ENCODE measurements at regions not wholly inside any gene's neighbourhood (a gene's known extent, or its start where the extent isn't known, plus 50 kb on each side); places are given as distances from the start of the nearest gene placed in this dataset.

DNA sequence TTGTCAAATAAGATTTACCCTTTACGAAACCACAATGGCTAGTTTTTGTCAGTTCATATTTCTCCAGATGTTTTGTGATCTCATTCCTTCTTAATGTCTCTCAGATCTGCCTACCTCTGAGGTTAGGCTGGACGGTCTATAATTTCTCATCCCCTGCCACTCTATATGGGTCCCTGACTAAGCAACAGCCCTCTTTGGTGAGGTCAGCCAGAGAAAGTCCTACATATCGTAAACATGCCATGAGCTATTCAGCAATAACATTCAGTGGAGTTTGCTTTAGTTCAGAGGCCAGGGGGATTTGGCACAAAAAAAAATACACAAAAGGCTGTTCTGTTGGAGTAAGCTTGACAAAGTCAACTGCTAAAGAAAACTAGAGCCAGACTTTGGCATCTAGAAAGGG, 192.1 kb upstream of the NCKAP5 start:
- Mint-ChIP-seq H3K27ac (ENCODE audit: unreplicated experiment) (no peak overlapping the region), H3K36me3 (ENCODE audit: insufficient read depth, unreplicated experiment) (no peaks in the 10 kb centered on the region), H3K4me3 (ENCODE audit: low read depth, unreplicated experiment) (no peak overlapping the region), H3K4me1 (ENCODE audit: low read depth, unreplicated experiment) (no peaks in the 10 kb centered on the region), H3K9me3 (ENCODE audit: low read depth, unreplicated experiment) (peaks cover 3% of the 10 kb centered on the region), H3K27me3 (ENCODE audit: unreplicated experiment) (no peaks in the 10 kb centered on the region)
- no peak for DNase-seq
- BruUV-seq (replicated peaks) = no TSS peak
- TF ChIP-seq, protein P1, sequence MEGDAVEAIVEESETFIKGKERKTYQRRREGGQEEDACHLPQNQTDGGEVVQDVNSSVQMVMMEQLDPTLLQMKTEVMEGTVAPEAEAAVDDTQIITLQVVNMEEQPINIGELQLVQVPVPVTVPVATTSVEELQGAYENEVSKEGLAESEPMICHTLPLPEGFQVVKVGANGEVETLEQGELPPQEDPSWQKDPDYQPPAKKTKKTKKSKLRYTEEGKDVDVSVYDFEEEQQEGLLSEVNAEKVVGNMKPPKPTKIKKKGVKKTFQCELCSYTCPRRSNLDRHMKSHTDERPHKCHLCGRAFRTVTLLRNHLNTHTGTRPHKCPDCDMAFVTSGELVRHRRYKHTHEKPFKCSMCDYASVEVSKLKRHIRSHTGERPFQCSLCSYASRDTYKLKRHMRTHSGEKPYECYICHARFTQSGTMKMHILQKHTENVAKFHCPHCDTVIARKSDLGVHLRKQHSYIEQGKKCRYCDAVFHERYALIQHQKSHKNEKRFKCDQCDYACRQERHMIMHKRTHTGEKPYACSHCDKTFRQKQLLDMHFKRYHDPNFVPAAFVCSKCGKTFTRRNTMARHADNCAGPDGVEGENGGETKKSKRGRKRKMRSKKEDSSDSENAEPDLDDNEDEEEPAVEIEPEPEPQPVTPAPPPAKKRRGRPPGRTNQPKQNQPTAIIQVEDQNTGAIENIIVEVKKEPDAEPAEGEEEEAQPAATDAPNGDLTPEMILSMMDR (IDR thresholded peaks at IDR 0.05; ENCODE audit: unreplicated experiment) = no peak
- CTCF ChIA-PET = no interaction called here
- intact Hi-C loops (cut with micrococcal nuclease; ENCODE audit: unreplicated experiment) = no loop called here

DNA sequence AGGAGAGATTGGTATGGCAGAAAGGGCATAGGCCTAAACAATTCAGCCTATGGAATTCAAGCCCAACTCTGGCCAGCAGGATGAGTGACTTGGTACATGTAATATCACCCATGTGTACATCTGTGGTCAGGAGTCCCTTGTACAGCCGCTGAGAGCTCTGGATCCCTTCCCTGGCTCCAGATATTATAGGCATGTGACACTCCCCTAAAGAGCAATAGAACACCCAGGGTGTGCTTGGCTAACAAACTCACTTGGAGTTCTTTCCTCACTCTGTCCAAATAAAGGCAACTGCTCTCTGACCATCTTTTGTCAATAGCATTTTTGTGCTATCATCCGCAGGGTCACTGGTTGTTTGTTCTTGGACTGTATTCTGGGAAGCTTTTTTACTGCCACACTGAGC, 197.4 kb upstream of the NCKAP5 start:
- TF ChIP-seq, protein P1 (IDR thresholded peaks at IDR 0.05; ENCODE audit: unreplicated experiment) = no peak
- Mint-ChIP-seq H3K27me3 (ENCODE audit: unreplicated experiment) (peaks cover 35% of the 10 kb centered on the region), H3K27ac (ENCODE audit: unreplicated experiment) (no peak overlapping the region), H3K4me1 (ENCODE audit: low read depth, unreplicated experiment) (no peaks in the 10 kb centered on the region), H3K36me3 (ENCODE audit: insufficient read depth, unreplicated experiment) (no peaks in the 10 kb centered on the region), H3K9me3 (ENCODE audit: low read depth, unreplicated experiment) (no peaks in the 10 kb centered on the region), H3K4me3 (ENCODE audit: low read depth, unreplicated experiment) (no peak overlapping the region)
- intact Hi-C loops (cut with micrococcal nuclease; ENCODE audit: unreplicated experiment) = no loop called here
- CTCF ChIA-PET = interaction anchor here (0.6 kb wide), 1 partner anchor 79 kb away, joined by 3 read pairs; no protein-coding TSS in a partner anchor
- no peak for DNase-seq
- BruUV-seq (replicated peaks) = no TSS peak

DNA sequence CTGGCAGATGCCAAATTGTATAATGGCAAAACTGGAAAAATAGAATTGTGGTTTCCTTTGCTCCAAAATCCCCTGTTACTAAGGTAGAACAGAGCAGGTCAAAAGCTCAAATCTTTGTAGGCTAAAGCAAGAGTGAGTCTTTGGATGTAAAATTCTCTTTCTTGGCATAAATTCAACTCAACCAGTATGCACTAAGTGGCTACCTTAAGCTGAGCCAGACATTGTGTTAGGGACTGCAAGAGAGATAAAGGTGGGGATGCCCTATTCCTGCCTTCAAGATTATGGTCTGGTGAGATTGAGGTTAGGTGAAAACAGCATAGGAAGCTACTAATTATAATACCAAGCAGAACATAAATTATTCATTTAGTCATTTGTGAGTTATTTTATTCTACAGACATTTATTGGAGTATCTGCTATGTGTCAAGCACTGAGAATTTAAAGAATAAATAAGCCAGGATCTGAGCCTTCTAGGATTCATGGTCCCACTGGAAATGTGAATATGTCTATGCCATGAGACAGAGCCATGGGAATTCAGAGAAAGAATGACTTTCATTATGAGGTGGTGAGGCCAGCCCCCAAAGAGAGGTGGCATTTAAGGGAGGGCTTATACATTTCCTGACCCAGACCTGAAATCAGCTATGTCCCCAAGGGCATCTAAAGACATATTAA, 198.0 kb upstream of the NCKAP5 start:
- Mint-ChIP-seq H3K27ac (ENCODE audit: unreplicated experiment) (no peak overlapping the region), H3K36me3 (ENCODE audit: insufficient read depth, unreplicated experiment) (no peaks in the 10 kb centered on the region), H3K4me1 (ENCODE audit: low read depth, unreplicated experiment) (no peaks in the 10 kb centered on the region), H3K4me3 (ENCODE audit: low read depth, unreplicated experiment) (no peak overlapping the region), H3K9me3 (ENCODE audit: low read depth, unreplicated experiment) (no peaks in the 10 kb centered on the region), H3K27me3 (ENCODE audit: unreplicated experiment) (peaks cover 35% of the 10 kb centered on the region)
- CTCF ChIA-PET = interaction anchor here (0.5 to 0.6 kb wide), 2 partner anchors 80 to 317 kb away, joined by 3 to 4 read pairs; no protein-coding TSS in a partner anchor
- intact Hi-C loops (cut with micrococcal nuclease; ENCODE audit: unreplicated experiment) = no loop called here
- BruUV-seq (replicated peaks) = no TSS peak
- TF ChIP-seq, protein P1 (IDR thresholded peaks at IDR 0.05; ENCODE audit: unreplicated experiment) = no peak
- DNase-seq = no peak

DNA sequence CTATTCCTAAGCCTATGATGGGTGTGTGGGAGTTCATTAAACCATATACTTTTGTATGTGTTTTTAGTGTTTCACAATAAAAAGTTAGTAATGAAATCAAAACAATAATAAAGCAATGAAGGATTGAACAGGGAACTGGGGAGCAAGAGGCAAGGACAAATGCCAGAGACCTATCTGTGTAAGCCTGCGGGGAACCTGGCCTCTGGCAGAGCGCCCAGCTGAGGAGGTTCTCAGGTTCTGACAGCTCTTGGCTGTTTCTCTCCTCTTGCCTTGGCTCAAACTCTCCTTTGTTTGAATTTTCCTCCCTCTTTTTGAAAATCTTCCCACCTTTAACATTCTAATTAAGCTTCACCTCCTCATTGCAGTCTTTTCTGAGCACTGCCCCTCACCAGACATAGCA, 200.0 kb upstream of the NCKAP5 start:
- no peak for DNase-seq
- no TSS peak for BruUV-seq (replicated peaks)
- TF ChIP-seq, protein P1 (IDR thresholded peaks at IDR 0.05; ENCODE audit: unreplicated experiment) = no peak
- H3K4me3 Mint-ChIP-seq (ENCODE audit: low read depth, unreplicated experiment) = no peak overlapping the region
- H3K27ac Mint-ChIP-seq (ENCODE audit: unreplicated experiment) = no peak overlapping the region
- intact Hi-C loops (cut with micrococcal nuclease; ENCODE audit: unreplicated experiment) = no loop called here
- H3K4me1 Mint-ChIP-seq (ENCODE audit: low read depth, unreplicated experiment) = no peaks in the 10 kb centered on the region
- no peaks in the 10 kb centered on the region for H3K9me3 Mint-ChIP-seq (ENCODE audit: low read depth, unreplicated experiment)
- H3K27me3 Mint-ChIP-seq (ENCODE audit: unreplicated experiment) = peaks cover 35% of the 10 kb centered on the region
- CTCF ChIA-PET = no interaction called here
- no peaks in the 10 kb centered on the region for H3K36me3 Mint-ChIP-seq (ENCODE audit: insufficient read depth, unreplicated experiment)

All from Calu3 (cell line).